GM18505 (cell line): ENCODE measurements at regions not wholly inside any gene's neighbourhood (a gene's known extent, or its start where the extent isn't known, plus 50 kb on each side); places are given as distances from the start of the nearest gene placed in this dataset.

Experiments
- ATAC-seq: cut with Tn5 transposase; IDR thresholded peaks from one replicate; pipeline ENCODE4 v1.9.1; 2021; ENCODE audit not compliant: unreplicated experiment
- POLR2A ChIP-seq: IDR thresholded peaks from 4 replicates; pipeline ENCODE4 v1.6.1; 2011; ENCODE audit warnings: borderline replicate concordance; ENCODE audit not compliant: insufficient read depth, insufficient read length; ENCODE audit errors: extremely low read depth

DNA sequence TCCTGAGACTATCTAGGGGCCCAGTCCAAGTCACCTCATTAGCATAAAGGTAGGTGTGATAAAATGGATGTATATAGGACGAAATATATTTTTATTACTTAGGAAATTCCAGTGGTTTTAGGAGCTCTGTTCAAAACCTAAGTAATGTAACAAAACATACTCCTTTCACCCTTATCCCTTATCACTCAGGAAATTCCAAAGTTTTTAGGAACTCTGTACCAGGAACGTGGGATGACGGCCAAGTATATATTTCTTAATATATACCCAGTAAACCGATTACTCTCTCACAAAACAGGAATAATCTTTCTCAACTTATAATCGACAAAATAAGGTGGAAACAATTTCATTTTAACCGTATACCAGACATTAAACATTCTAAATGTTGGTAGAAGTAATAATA is 195.7 kb downstream of the ZPLD1 start:
- no peak for ATAC-seq
- no peak for TF ChIP-seq POLR2A

DNA sequence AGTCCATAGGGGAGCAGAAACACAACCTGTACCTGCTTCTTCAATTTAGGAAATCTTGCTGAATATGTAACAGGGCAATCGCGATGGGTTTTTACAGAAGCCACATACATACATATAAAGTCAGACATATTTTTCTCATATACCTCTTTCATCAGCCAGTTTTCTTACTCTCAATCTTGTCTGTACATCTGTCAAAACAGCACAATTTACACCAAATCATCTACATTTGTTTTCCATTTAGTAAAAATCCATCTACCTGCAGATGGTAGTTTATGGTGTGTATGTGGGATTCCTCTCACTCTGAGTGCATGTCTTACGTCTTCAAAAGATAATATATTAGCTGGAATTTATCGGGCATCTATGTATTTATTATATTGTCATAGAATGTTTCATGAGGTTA is 208.7 kb downstream of the ZPLD1 start:
- no peak for ATAC-seq
- TF ChIP-seq POLR2A: no peak

DNA sequence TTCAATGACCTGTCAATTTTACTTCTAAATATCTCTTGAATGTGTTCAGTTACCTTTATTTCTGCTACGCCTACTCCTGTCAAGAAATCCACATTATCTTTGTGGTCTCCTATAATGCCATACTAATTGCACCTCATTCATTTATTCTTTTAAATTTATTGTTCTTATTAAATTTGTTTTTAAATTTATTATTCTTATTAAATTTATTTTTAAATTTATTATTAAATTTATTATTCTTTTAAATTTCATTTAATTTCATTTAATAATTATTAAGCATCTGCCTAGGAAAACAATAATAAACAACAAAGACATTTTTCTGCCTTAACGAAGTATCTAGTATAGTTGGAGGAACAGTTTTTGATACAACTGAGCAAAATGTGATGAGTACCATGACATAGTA is 211.7 kb downstream of the ZPLD1 start:
- no peak for ATAC-seq
- no peak for TF ChIP-seq POLR2A

GRCh38 chr3:102660653-102661052 is 225.8 kb downstream of the ZPLD1 start:
- ATAC-seq: no peak
- TF ChIP-seq POLR2A: no peak

DNA sequence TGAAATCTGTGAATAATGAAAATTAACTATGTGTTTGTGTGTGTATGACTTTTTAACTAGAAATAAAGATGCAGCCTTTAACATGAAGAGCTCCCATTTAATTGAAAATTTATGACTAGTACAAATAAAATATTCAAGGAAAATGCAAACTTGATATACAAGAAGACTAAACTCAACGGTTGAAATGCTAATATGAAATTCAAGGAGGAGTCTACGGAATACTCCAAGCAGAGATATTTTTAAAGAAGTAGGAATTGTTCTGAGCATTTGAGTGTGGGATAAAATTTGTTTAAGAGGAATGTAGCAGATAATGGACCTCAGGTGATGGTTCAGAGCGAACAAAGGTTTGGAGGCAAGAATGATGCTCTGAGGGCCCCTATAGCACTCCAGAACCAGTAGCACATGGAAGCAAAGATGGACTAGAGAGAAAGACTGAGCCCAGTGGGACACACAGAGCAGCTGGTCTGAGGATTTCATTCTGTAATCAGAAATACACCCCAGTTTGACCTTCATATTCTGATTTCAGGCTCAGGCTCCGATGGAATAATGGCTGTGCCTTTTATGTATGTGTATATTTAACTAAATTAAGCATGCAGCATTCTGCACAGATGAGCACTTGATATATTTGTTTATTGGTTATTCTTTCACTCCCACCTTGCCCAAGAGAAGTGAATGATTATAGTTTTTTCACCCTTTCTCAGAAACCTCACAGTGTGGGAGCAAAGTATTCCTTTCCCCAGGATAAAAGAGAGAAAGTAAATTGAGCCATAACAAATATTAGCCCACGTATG is 227.1 kb downstream of the ZPLD1 start:
- TF ChIP-seq POLR2A: no peak
- ATAC-seq: no peak

DNA sequence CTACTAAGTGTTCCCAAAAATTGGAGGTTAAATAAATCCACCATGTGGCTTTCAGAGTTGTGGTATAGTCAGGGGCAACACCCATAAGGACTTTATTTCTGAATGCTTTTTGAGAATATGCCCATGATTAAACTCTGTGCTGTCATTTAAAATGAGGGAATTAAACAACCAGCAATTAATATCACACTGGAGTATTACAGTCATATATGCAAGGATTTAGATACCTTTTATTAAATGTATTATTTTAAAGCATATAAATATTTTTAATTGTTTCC is 227.6 kb downstream of the ZPLD1 start:
- no peak for ATAC-seq
- TF ChIP-seq POLR2A: no peak

DNA sequence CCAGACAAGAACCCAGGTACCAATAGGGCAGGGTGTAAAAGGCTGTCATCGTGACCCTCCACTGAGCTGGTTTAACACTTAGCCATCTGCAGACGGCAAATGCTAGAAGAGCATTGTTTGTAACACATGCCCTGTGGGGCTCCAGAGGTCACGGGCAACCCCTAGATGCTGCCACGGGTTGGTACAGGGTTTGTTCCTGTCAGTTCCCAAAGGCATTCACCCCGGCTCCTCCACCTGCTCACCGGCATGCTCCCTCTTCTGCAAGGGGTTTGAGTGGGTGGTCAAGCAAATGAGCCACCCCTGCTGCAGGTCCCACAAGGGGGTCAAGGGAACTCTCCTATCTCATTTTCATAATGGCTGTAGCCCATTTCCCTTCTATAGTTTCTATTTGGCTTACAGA is 229.3 kb downstream of the ZPLD1 start:
- ATAC-seq: no peak
- TF ChIP-seq POLR2A: no peak

GRCh38 chr3:102665183-102665582 is 230.4 kb downstream of the ZPLD1 start:
- ATAC-seq: no peak
- no peak for TF ChIP-seq POLR2A

- TF ChIP-seq POLR2A: no peak
- no peak for ATAC-seq
These were observed 233.4 kb downstream of the ZPLD1 start for GRCh38 chr3:102668247-102668646.

DNA sequence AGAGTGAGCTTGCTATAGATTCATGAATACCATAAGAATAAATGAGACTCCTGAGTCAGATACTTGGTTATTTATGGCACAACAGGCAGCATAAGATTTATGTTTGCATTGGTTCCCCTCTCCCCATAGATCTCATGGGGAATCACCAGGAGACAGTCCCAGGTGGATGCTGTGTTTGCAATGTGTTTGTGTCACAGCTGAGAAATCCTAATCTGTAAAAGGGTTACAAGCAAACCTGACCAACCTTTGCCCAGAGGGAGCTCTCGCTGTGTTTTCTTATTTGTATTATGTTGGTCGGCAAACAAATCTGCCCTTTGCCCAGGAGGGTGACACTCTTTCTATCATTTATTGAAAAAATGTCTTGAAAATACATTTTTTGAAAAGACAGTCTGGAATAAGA is 236.2 kb downstream of the ZPLD1 start:
- no peak for TF ChIP-seq POLR2A
- ATAC-seq: no peak

DNA sequence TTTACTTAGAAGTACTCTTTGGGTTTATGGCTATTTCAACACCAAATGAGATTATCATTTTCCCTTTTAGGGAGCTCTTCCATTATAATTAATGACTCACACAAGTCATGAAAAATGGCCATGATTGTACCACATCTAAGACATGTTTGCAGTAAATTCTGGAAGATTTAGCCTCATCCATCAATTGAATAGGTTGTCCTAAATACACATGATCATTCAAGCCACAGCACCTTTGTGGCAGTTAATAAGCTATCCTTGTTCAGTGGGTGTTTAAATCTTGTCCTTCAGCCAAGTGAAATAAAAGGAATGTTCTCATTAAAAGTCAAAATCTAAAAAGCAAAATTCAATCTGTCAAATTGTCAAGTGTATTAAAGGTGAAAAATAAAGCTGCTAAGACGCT is 237.5 kb downstream of the ZPLD1 start:
- TF ChIP-seq POLR2A: no peak

DNA sequence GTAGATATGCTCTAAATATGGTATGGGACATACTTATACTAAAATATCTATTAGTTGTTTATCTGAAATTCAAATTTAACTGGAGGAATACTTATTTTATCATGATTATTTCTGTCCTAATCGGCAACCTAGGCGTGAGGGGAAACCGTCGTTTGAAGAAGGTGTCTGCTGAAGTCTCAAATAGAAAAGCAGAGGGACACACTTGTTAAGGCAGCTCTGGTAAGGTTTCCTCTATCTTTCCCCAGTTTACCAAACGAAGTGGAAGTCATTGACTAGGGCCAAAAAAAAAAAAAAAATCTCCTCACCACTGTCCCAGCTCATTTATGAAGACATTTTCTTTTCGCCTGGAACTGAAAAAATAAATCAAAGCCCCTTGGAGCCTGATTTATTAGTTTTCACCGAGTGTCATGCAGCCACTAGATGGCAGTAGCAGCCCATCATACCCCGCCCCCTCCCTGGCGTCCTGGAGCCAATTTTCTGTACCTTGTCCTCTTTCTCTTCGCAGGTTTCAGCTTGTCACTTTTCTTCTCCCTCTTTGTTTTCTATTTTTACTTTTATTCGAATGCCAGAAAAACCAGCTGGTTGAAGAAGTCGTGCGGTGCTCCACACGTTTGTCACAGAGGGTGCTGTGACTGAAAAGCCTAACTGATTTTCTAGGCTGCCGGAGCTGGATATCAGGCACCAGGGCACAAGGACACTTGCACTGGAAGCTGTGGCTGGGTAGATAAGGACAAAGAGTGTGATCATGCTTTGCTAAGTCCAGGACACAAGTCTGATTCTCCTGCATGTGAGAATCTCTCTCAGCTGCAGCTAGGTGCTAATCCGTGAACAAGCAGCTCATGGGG is 238.7 kb downstream of the ZPLD1 start:
- ATAC-seq: peak; percentile 93

More for the DNA sequence above, 237.5 kb downstream of the ZPLD1 start:
- ATAC-seq: no peak

GRCh38 chr3:102674284-102674683 is 239.5 kb downstream of the ZPLD1 start:
- no peak for ATAC-seq
- TF ChIP-seq POLR2A: no peak

More for the DNA sequence above, 238.7 kb downstream of the ZPLD1 start:
- TF ChIP-seq POLR2A: no peak

GRCh38 chr3:102676424-102676823 is 241.6 kb downstream of the ZPLD1 start:
- ATAC-seq: no peak
- no peak for TF ChIP-seq POLR2A
